ENCODE measurements at regions not wholly inside any gene's neighbourhood (a gene's known extent, or its start where the extent isn't known, plus 50 kb on each side); places are given as distances from the start of the nearest gene placed in this dataset.

- H3K4me1 ChIP-seq, result no peaks in the 10 kb centered on the region
- no peaks in the 10 kb centered on the region for H3K9me3 ChIP-seq
- intact Hi-C loops (cut with DNase I), result no loop called here
- DNase-seq (ENCODE audit: low spot score in 2 of 2), result no peak
- H3K36me3 ChIP-seq, result no peaks in the 10 kb centered on the region
- no peak for TF ChIP-seq CTCF (IDR thresholded peaks at IDR 0.05)
- H3K27me3 ChIP-seq, result no peaks in the 10 kb centered on the region
- H3K4me3 ChIP-seq, result no peak overlapping the region
- H3K27ac ChIP-seq, result peak overlapping the region in 1 of 2 donors; percentile 1
These were observed 144.4 kb downstream of the PCTP start for GRCh38 chr17:55895112-55895759.

- no peak for TF ChIP-seq CTCF (IDR thresholded peaks at IDR 0.05)
- no peaks in the 10 kb centered on the region for H3K9me3 ChIP-seq
- intact Hi-C loops (cut with DNase I), result no loop called here
These were observed 146.4 kb downstream of the PCTP start for GRCh38 chr17:55897301-55897700.

GRCh38 chr17:55898195-55898594 is 147.3 kb downstream of the PCTP start:
- Histone ChIP-seq H3K4me3 (no peak overlapping the region), H3K9me3 (no peaks in the 10 kb centered on the region), H3K27me3 (no peaks in the 10 kb centered on the region), H3K4me1 (no peaks in the 10 kb centered on the region), H3K36me3 (no peaks in the 10 kb centered on the region), H3K27ac (no peak overlapping the region)
- intact Hi-C loops (cut with DNase I), result no loop called here
- no peak for TF ChIP-seq CTCF (IDR thresholded peaks at IDR 0.05)
- no peak for DNase-seq (ENCODE audit: low spot score in 2 of 2)

More at GRCh38 chr17:55897301-55897700, 146.4 kb downstream of the PCTP start:
- peak in 1 of 2 donors; percentile 75 for DNase-seq (ENCODE audit: low spot score in 2 of 2)
- Histone ChIP-seq H3K4me3 (no peak overlapping the region), H3K27ac (no peak overlapping the region), H3K4me1 (no peaks in the 10 kb centered on the region), H3K36me3 (no peaks in the 10 kb centered on the region), H3K27me3 (no peaks in the 10 kb centered on the region)

GRCh38 chr17:55900188-55900587 is 149.3 kb downstream of the PCTP start:
- no peaks in the 10 kb centered on the region for H3K9me3 ChIP-seq
- no peak for TF ChIP-seq CTCF (IDR thresholded peaks at IDR 0.05)
- intact Hi-C loops (cut with DNase I), result no loop called here
- no peak overlapping the region for H3K4me3 ChIP-seq
- H3K27me3 ChIP-seq, result no peaks in the 10 kb centered on the region
- no peaks in the 10 kb centered on the region for H3K4me1 ChIP-seq
- no peak for DNase-seq (ENCODE audit: low spot score in 2 of 2)
- no peak overlapping the region for H3K27ac ChIP-seq
- H3K36me3 ChIP-seq, result no peaks in the 10 kb centered on the region

- Histone ChIP-seq H3K27me3 (no peaks in the 10 kb centered on the region), H3K9me3 (no peaks in the 10 kb centered on the region), H3K4me3 (no peak overlapping the region), H3K27ac (no peak overlapping the region), H3K36me3 (no peaks in the 10 kb centered on the region), H3K4me1 (no peaks in the 10 kb centered on the region)
- intact Hi-C loops (cut with DNase I), result no loop called here
- TF ChIP-seq CTCF (IDR thresholded peaks at IDR 0.05), result no peak
- no peak for DNase-seq (ENCODE audit: low spot score in 2 of 2)
These were observed 152.3 kb downstream of the PCTP start for GRCh38 chr17:55903028-55903690.

Measured in ascending aorta (tissue), 2 donors.